HepG2 (cell line): ENCODE measurements at regions not wholly inside any gene's neighbourhood (a gene's known extent, or its start where the extent isn't known, plus 50 kb on each side); places are given as distances from the start of the nearest gene placed in this dataset.

ENCODE experiments used
- ATAC-seq: fragments of 200-7000 bp; cut with Tn5 transposase; 3 replicates; pipeline ENCODE4 v1.9.1; 2020; ENCODE audit warnings: mild to moderate bottlenecking, moderate library complexity
- BruUV-seq: library from RNA; stranded (reverse); fragments of 400-500 nt; replicated peaks from 2 replicates; lab custom pipeline; 2021; lab: Mats Ljungman, UMichigan
- CTCF ChIA-PET: fragments of 300-600 bp; formaldehyde crosslinking; extraction: SDS; loops from one replicate; lab custom pipeline; 2021; ENCODE audit warnings: low total read pairs, inconsistent platforms, low intra/inter-chr PET ratio; lab: Yijun Ruan, JAX
- POLR2A ChIA-PET: fragments of 350-600 bp; sonication (Branson Sonifier 250); formaldehyde crosslinking; loops from one replicate; lab custom pipeline; 2020; ENCODE audit warnings: antibody characterized with exemption, inconsistent platforms; lab: Yijun Ruan, JAX
- DNase-seq: peaks from one replicate; pipeline ENCODE4 v3.0.0-alpha.2; 2015; ENCODE audit warnings: low spot score
- FAIRE-seq: peaks from 3 replicates; lab custom pipeline; 2011; peaks lifted over from hg19 to GRCh38; lab: Jason Lieb, UNC
- H2AFZ ChIP-seq: one replicate; pipeline ENCODE4 v1.6.1; 2011; ENCODE audit warnings: low read length, inconsistent platforms
- H3K27ac ChIP-seq: fragments of 300-600 bp; 3 replicates; pipeline ENCODE4 v1.8.0; 2011; ENCODE audit warnings: mixed run types, mild to moderate bottlenecking, mixed read lengths, low read length, inconsistent platforms; ENCODE audit not compliant: insufficient read depth; ENCODE audit errors: extremely low read length
- H3K27me3 ChIP-seq, 2 experiments: fragments of 200-600 bp in 1 of 2; 2 replicates in 1 of 2; 3 replicates in 1 of 2; pipeline versions ENCODE4 v1.6.0 to v1.8.0; 2011; ENCODE audit warnings: low read length in 2 of 2, mild to moderate bottlenecking in 2 of 2, moderate library complexity in 2 of 2, inconsistent platforms in 1 of 2; ENCODE audit not compliant: insufficient read depth in 2 of 2, control insufficient read depth in 1 of 2
- H3K36me3 ChIP-seq, 2 experiments: fragments of 200-600 bp in 1 of 2; replicated peaks in 1 of 2; 2 replicates in 1 of 2; 3 replicates in 1 of 2; pipeline versions ENCODE4 v1.5.1 to v1.8.0; 2011; ENCODE audit warnings: low read length in 2 of 2, inconsistent platforms in 1 of 2; ENCODE audit not compliant: insufficient read depth in 2 of 2, control insufficient read depth in 1 of 2
- H3K4me1 ChIP-seq: 2 replicates; pipeline ENCODE4 v1.5.1; 2012; ENCODE audit warnings: low read length, inconsistent platforms; ENCODE audit not compliant: insufficient read depth
- H3K4me2 ChIP-seq: 2 replicates; pipeline ENCODE4 v1.6.0; 2011; ENCODE audit warnings: low read depth, low read length, inconsistent platforms
- H3K4me3 ChIP-seq, 3 experiments: fragments of 200-600 bp in 1 of 3; sonication (generic), shearing (Covaris generic) in 1 of 3; replicated peaks in 1 of 3; 2 replicates each; pipeline ENCODE4 v1.5.1; 2011 to 2016; ENCODE audit warnings: low read length in 3 of 3, inconsistent platforms in 2 of 3, low read depth in 2 of 3, mild to moderate bottlenecking in 2 of 3, control low read depth in 1 of 3, mixed read lengths in 1 of 3; ENCODE audit not compliant: insufficient read depth in 1 of 3
- H3K79me2 ChIP-seq: one replicate; pipeline ENCODE4 v1.6.1; 2011; ENCODE audit warnings: low read length, inconsistent platforms; ENCODE audit not compliant: insufficient read depth
- H3K9ac ChIP-seq: 2 replicates; pipeline ENCODE4 v1.6.0; 2011; ENCODE audit warnings: mild to moderate bottlenecking, low read depth, low read length, inconsistent platforms; ENCODE audit not compliant: insufficient read depth
- H3K9me3 ChIP-seq: 2 replicates; pipeline ENCODE4 v1.5.1; 2012; ENCODE audit warnings: mild to moderate bottlenecking, low read length
- H4K20me1 ChIP-seq: 2 replicates; pipeline ENCODE4 v1.6.0; 2011; ENCODE audit warnings: inconsistent platforms, mild to moderate bottlenecking, low read length, moderate library complexity; ENCODE audit not compliant: insufficient read depth
- ETV5 ChIP-seq: IDR thresholded peaks from 2 replicates; pipeline ENCODE4 v1.6.1; 2018; ENCODE audit warnings: missing biosample characterization, missing genetic modification reagents, inconsistent platforms, borderline replicate concordance
- HCFC1 ChIP-seq: fragments of 150-350 bp; IDR thresholded peaks from 2 replicates; pipeline ENCODE4 v1.6.1; 2014; ENCODE audit warnings: low read depth, low read length
- HNF4A ChIP-seq: sonication (generic); formaldehyde crosslinking; IDR thresholded peaks from 2 replicates; pipeline ENCODE4 v1.4.0; 2020; ENCODE audit warnings: missing genetic modification reagents
- HNRNPK ChIP-seq: fragments of 200-400 bp; formaldehyde crosslinking; IDR thresholded peaks from 2 replicates; pipeline ENCODE4 v1.6.1; 2018; ENCODE audit warnings: low read length, low read depth, moderate library complexity, mild to moderate bottlenecking; ENCODE audit not compliant: poor library complexity, severe bottlenecking
- MTF1 ChIP-seq: sonication (generic); formaldehyde crosslinking; IDR thresholded peaks from 2 replicates; pipeline ENCODE4 v1.5.0; 2020; ENCODE audit warnings: missing genetic modification reagents
- NFATC3 ChIP-seq: sonication (generic); formaldehyde crosslinking; IDR thresholded peaks from 2 replicates; pipeline ENCODE4 v1.5.1; 2020; ENCODE audit warnings: mild to moderate bottlenecking, missing genetic modification reagents
- PLSCR1 ChIP-seq: sonication (generic); formaldehyde crosslinking; IDR thresholded peaks from 2 replicates; pipeline ENCODE4 v1.5.0; 2020; ENCODE audit warnings: missing genetic modification reagents, mild to moderate bottlenecking, borderline replicate concordance
- PRMT3 ChIP-seq: sonication (generic); formaldehyde crosslinking; IDR thresholded peaks from 2 replicates; pipeline ENCODE4 v1.8.1; 2022; ENCODE audit warnings: low read depth, mild to moderate bottlenecking, moderate library complexity, missing genetic modification reagents, borderline replicate concordance
- PRPF4 ChIP-seq: fragments of 200-400 bp; formaldehyde crosslinking; IDR thresholded peaks from 2 replicates; pipeline ENCODE4 v1.6.1; 2016; ENCODE audit warnings: low read length, low read depth; ENCODE audit not compliant: poor library complexity, severe bottlenecking
- RAD21 ChIP-seq: fragments of 450-650 bp; formaldehyde crosslinking; IDR thresholded peaks from 2 replicates; pipeline ENCODE4 v1.5.0; 2020; ENCODE audit warnings: mild to moderate bottlenecking
- SMAD1 ChIP-seq: sonication (generic); formaldehyde crosslinking; IDR thresholded peaks from 2 replicates; pipeline ENCODE4 v1.4.0; 2020; ENCODE audit warnings: missing genetic modification reagents, low read depth, mild to moderate bottlenecking, borderline replicate concordance
- TOPORS ChIP-seq: sonication (generic); formaldehyde crosslinking; IDR thresholded peaks from 2 replicates; pipeline ENCODE4 v1.8.0; 2023; ENCODE audit warnings: mild to moderate bottlenecking, missing genetic modification reagents
- ZNF143 ChIP-seq: sonication (generic); formaldehyde crosslinking; IDR thresholded peaks from 2 replicates; pipeline ENCODE4 v1.4.0; 2020; ENCODE audit warnings: missing genetic modification reagents
- ZNF207 ChIP-seq: fragments of 450-650 bp; IDR thresholded peaks from 2 replicates; pipeline ENCODE4 v1.6.1; 2016; ENCODE audit warnings: antibody characterized with exemption, borderline replicate concordance
- ZNF253 ChIP-seq: sonication (generic); formaldehyde crosslinking; IDR thresholded peaks from 2 replicates; pipeline ENCODE4 v1.8.0; 2022; ENCODE audit warnings: mild to moderate bottlenecking, missing genetic modification reagents, borderline replicate concordance
- ZNF350 ChIP-seq: sonication (generic); formaldehyde crosslinking; IDR thresholded peaks from 2 replicates; pipeline ENCODE4 v1.4.0; 2020; ENCODE audit warnings: mild to moderate bottlenecking, low read depth, missing genetic modification reagents, borderline replicate concordance
- WGBS: methylation state at CpG from one replicate; pipeline ENCODE4 v1.1.6; 2017; ENCODE audit warnings: low lambda C conversion rate; 5-methylcytosine and 5-hydroxymethylcytosine counted together
- in situ Hi-C: cut with HindIII; loops from 2 replicates; pipeline ENCODE4 v1.10.0; 2017; ENCODE audit warnings: low pct_unique_long_range_greater_than_20kb; ENCODE audit not compliant: extremely low pct_ligation_motif_present
- intact Hi-C: fragments of 100-400 bp; cut with micrococcal nuclease; formaldehyde crosslinking; loops from one replicate; pipeline ENCODE4 v1.10.0; 2022; ENCODE audit not compliant: unreplicated experiment
- TF ChIP-seq, protein P1 (sequence below): sonication (generic); formaldehyde crosslinking; IDR thresholded peaks from 2 replicates; pipeline ENCODE4 v1.8.0; 2022; ENCODE audit warnings: mild to moderate bottlenecking, missing genetic modification reagents, borderline replicate concordance
- TF ChIP-seq, protein P2 (sequence below): fragments of 450-650 bp; IDR thresholded peaks from 2 replicates; pipeline ENCODE4 v1.6.1; 2017
- TF ChIP-seq, protein P3 (sequence below): IDR thresholded peaks from 2 replicates; pipeline ENCODE4 v1.6.1; 2016; ENCODE audit warnings: control low read depth
- TF ChIP-seq, protein P4 (sequence below): sonication (generic); formaldehyde crosslinking; IDR thresholded peaks from 2 replicates; pipeline ENCODE4 v1.8.0; 2023; ENCODE audit warnings: mild to moderate bottlenecking, missing genetic modification reagents

DNA sequence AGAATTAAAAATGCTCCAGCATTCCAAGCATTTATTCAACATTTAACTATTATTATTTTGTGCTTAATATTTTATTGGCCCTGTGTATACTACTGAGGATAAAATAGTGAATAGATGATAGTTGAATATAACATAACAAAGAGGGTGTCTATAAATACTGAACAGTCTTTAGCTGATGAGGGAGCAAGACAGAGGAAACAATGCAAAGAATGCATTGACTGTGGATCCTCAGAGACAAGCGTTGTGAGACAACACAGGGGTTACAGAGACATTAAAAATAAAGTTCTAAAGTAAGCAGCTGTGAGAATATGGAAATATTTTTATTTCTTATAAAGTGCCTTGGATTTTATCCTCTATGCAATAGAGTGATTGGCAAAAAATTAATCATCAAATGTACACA lies 1133.1 kb downstream of the PLA2G4A start (continued):
- TF ChIP-seq, protein P1, sequence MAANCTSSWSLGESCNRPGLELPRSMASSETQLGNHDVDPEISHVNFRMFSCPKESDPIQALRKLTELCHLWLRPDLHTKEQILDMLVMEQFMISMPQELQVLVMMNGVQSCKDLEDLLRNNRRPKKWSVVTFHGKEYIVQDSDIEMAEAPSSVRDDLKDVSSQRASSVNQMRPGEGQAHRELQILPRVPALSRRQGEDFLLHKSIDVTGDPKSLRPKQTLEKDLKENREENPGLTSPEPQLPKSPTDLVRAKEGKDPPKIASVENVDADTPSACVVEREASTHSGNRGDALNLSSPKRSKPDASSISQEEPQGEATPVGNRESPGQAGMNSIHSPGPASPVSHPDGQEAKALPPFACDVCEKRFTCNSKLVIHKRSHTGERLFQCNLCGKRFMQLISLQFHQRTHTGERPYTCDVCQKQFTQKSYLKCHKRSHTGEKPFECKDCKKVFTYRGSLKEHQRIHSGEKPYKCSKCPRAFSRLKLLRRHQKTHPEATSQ, result no peak
- no peak for TF ChIP-seq RAD21 (CRISPR knock-in tag)

GRCh38 chr1:187971851-187972250 lies 1143.1 kb downstream of the PLA2G4A start:
- Histone ChIP-seq H2AFZ (no peak overlapping the region), H3K9me3 (no peaks in the 10 kb centered on the region), H3K36me3 (no peaks in the 10 kb centered on the region), H4K20me1 (no peaks in the 10 kb centered on the region), H3K4me2 (no peak overlapping the region), H3K27ac (no peak overlapping the region), H3K4me3 (no peak overlapping the region), H3K4me1 (no peaks in the 10 kb centered on the region), H3K27me3 (no peaks in the 10 kb centered on the region), H3K9ac (no peak overlapping the region), H3K79me2 (no peaks in the 10 kb centered on the region)
- CTCF ChIA-PET, result no interaction called here
- ATAC-seq, result no peak
- no TSS peak for BruUV-seq
- POLR2A ChIA-PET, result no interaction called here
- no peak for DNase-seq
- intact Hi-C loops, result no loop called here
- 2% methylated on average over 2 of the region's 2 CpGs for WGBS
- no peak for FAIRE-seq
- in situ Hi-C loops, result no loop called here
- TF ChIP-seq HNRNPK (no peak), ETV5 (CRISPR knock-in tag) (no peak), ZNF350 (CRISPR knock-in tag) (no peak), HNF4A (no peak), MTF1 (CRISPR knock-in tag) (no peak), ZNF143 (no peak), TOPORS (no peak), PRPF4 (no peak), ZNF253 (CRISPR knock-in tag) (no peak), SMAD1 (CRISPR knock-in tag) (no peak), ZNF207 (no peak), NFATC3 (CRISPR knock-in tag) (no peak), PLSCR1 (CRISPR knock-in tag) (no peak), PRMT3 (CRISPR knock-in tag) (no peak), HCFC1 (no peak)
- TF ChIP-seq, protein P2, sequence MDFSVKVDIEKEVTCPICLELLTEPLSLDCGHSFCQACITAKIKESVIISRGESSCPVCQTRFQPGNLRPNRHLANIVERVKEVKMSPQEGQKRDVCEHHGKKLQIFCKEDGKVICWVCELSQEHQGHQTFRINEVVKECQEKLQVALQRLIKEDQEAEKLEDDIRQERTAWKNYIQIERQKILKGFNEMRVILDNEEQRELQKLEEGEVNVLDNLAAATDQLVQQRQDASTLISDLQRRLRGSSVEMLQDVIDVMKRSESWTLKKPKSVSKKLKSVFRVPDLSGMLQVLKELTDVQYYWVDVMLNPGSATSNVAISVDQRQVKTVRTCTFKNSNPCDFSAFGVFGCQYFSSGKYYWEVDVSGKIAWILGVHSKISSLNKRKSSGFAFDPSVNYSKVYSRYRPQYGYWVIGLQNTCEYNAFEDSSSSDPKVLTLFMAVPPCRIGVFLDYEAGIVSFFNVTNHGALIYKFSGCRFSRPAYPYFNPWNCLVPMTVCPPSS, result no peak
- TF ChIP-seq, protein P3, sequence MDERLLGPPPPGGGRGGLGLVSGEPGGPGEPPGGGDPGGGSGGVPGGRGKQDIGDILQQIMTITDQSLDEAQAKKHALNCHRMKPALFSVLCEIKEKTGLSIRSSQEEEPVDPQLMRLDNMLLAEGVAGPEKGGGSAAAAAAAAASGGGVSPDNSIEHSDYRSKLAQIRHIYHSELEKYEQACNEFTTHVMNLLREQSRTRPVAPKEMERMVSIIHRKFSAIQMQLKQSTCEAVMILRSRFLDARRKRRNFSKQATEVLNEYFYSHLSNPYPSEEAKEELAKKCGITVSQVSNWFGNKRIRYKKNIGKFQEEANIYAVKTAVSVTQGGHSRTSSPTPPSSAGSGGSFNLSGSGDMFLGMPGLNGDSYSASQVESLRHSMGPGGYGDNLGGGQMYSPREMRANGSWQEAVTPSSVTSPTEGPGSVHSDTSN, result no peak
- TF ChIP-seq, protein P4, sequence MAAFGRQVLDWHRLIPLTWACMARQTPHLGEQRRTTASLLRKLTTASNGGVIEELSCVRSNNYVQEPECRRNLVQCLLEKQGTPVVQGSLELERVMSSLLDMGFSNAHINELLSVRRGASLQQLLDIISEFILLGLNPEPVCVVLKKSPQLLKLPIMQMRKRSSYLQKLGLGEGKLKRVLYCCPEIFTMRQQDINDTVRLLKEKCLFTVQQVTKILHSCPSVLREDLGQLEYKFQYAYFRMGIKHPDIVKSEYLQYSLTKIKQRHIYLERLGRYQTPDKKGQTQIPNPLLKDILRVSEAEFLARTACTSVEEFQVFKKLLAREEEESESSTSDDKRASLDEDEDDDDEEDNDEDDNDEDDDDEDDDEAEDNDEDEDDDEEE, result no peak
